Lower leg skin (tissue), 3 donors: ENCODE measurements at regions not wholly inside any gene's neighbourhood (a gene's known extent, or its start where the extent isn't known, plus 50 kb on each side); places are given as distances from the start of the nearest gene placed in this dataset.

Experiments used
- POLR2A ChIP-seq, 2 donors: fragments of 450-650 bp; IDR thresholded peaks; one replicate each; pipeline ENCODE4 v1.6.1; 2016 to 2017; ENCODE audit warnings: antibody characterized with exemption in 2 of 2, mild to moderate bottlenecking in 1 of 2, moderate library complexity in 1 of 2
- TF ChIP-seq, protein P1 (sequence below), 3 donors: fragments of 450-650 bp; IDR thresholded peaks; one replicate each; pipeline ENCODE4 v1.5.1; 2016; ENCODE audit warnings: antibody characterized with exemption in 3 of 3, mild to moderate bottlenecking in 3 of 3, moderate library complexity in 2 of 3

DNA sequence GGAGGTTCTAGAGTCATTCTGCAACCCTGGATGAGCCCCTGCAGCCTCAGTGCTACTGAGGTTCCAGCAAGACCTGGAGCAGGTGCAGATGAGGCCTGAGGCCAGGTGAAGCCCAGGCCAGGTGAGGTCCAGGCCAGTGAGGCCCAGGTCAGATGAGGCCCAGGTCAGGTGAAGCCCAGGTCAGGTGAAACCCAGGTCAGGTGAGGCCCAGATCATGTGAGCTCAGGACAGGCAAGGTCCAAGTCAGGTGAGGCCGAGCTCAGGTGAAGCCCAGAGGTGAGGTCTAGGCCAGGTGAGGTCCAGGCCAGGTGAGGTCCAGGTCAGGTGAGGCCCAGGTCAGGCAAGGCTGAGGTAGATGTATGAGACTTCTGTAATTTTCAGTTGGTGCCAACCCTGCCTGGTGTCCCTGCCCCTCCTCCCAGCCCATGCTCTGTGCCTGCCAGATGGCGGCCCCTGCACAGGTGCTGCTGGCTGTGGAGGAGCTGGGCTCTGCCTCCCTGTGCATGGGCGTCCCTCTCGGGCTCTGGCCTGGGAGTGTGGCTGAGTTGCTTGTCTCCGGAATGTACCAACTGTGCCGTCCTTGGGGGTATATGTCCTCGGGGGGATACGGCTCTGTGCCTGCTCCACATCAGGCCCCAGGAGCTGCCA is 388.5 kb downstream of the TMEM121 start:
- no peak for TF ChIP-seq POLR2A (IDR thresholded peaks at IDR 0.05)
- TF ChIP-seq, protein P1, sequence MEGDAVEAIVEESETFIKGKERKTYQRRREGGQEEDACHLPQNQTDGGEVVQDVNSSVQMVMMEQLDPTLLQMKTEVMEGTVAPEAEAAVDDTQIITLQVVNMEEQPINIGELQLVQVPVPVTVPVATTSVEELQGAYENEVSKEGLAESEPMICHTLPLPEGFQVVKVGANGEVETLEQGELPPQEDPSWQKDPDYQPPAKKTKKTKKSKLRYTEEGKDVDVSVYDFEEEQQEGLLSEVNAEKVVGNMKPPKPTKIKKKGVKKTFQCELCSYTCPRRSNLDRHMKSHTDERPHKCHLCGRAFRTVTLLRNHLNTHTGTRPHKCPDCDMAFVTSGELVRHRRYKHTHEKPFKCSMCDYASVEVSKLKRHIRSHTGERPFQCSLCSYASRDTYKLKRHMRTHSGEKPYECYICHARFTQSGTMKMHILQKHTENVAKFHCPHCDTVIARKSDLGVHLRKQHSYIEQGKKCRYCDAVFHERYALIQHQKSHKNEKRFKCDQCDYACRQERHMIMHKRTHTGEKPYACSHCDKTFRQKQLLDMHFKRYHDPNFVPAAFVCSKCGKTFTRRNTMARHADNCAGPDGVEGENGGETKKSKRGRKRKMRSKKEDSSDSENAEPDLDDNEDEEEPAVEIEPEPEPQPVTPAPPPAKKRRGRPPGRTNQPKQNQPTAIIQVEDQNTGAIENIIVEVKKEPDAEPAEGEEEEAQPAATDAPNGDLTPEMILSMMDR (IDR thresholded peaks at IDR 0.05): no peak
